ENCODE measurements at regions not wholly inside any gene's neighbourhood (a gene's known extent, or its start where the extent isn't known, plus 50 kb on each side); places are given as distances from the start of the nearest gene placed in this dataset.

GRCh38 chr9:88658311-88658822 lies 123.4 kb downstream of the NXNL2 start:
- no peak for DNase-seq (ENCODE audit: low read depth in 3 of 3)

GRCh38 chr9:88659126-88659525 lies 124.1 kb downstream of the NXNL2 start:
- DNase-seq (ENCODE audit: low read depth in 3 of 3): no peak

GRCh38 chr9:88660611-88661010 lies 125.6 kb downstream of the NXNL2 start:
- DNase-seq (ENCODE audit: low read depth in 3 of 3): no peak

- DNase-seq (ENCODE audit: low read depth in 3 of 3): no peak
Measured at GRCh38 chr9:88661759-88662158, 126.8 kb downstream of the NXNL2 start.

GRCh38 chr9:88663771-88664419 lies 128.9 kb downstream of the NXNL2 start:
- no peak for DNase-seq (ENCODE audit: low read depth in 3 of 3)

- no peak for DNase-seq (ENCODE audit: low read depth in 3 of 3)
Measured at GRCh38 chr9:88664773-88665172, 129.8 kb downstream of the NXNL2 start.

GRCh38 chr9:88672874-88673689 lies 138.1 kb downstream of the NXNL2 start:
- DNase-seq (ENCODE audit: low read depth in 3 of 3): no peak

GRCh38 chr9:88673886-88674285 lies 138.9 kb downstream of the NXNL2 start:
- DNase-seq (ENCODE audit: low read depth in 3 of 3): no peak

GRCh38 chr9:88676644-88677043 lies 141.7 kb downstream of the NXNL2 start:
- DNase-seq (ENCODE audit: low read depth in 3 of 3): no peak

GRCh38 chr9:88678008-88678407 lies 143.0 kb downstream of the NXNL2 start:
- no peak for DNase-seq (ENCODE audit: low read depth in 3 of 3)

- DNase-seq (ENCODE audit: low read depth in 3 of 3): no peak
Measured at GRCh38 chr9:88678431-88678830, 143.5 kb downstream of the NXNL2 start.

GRCh38 chr9:88680041-88680440 lies 145.1 kb downstream of the NXNL2 start:
- no peak for DNase-seq (ENCODE audit: low read depth in 3 of 3)

GRCh38 chr9:88680505-88681160 lies 145.7 kb downstream of the NXNL2 start:
- DNase-seq (ENCODE audit: low read depth in 3 of 3): no peak

GRCh38 chr9:88681434-88681833 lies 146.5 kb downstream of the NXNL2 start:
- no peak for DNase-seq (ENCODE audit: low read depth in 3 of 3)

GRCh38 chr9:88682431-88682831 lies 147.5 kb downstream of the NXNL2 start:
- no peak for DNase-seq (ENCODE audit: low read depth in 3 of 3)

- DNase-seq (ENCODE audit: low read depth in 3 of 3): no peak
Measured at GRCh38 chr9:88684046-88684445, 149.1 kb downstream of the NXNL2 start.

GRCh38 chr9:88684845-88685244 lies 149.9 kb downstream of the NXNL2 start:
- DNase-seq (ENCODE audit: low read depth in 3 of 3): no peak

GRCh38 chr9:88685966-88686365 lies 151.0 kb downstream of the NXNL2 start:
- DNase-seq (ENCODE audit: low read depth in 3 of 3): no peak

GRCh38 chr9:88689509-88690298 lies 154.7 kb downstream of the NXNL2 start:
- DNase-seq (ENCODE audit: low read depth in 3 of 3): no peak

- no peak for DNase-seq (ENCODE audit: low read depth in 3 of 3)
Measured at GRCh38 chr9:88690628-88691027, 155.7 kb downstream of the NXNL2 start.

- no peak for DNase-seq (ENCODE audit: low read depth in 3 of 3)
Measured at GRCh38 chr9:88691091-88691490, 156.1 kb downstream of the NXNL2 start.

GRCh38 chr9:88691811-88692210 lies 156.8 kb downstream of the NXNL2 start:
- DNase-seq (ENCODE audit: low read depth in 3 of 3): no peak

All from stimulated activated CD4-positive, alpha-beta T cell treated with anti-CD3 and anti-CD28 coated beads, TNF-alpha, amount 100 ng/mL, for 48 hours (primary cell).